ENCODE measurements at regions not wholly inside any gene's neighbourhood (a gene's known extent, or its start where the extent isn't known, plus 50 kb on each side); places are given as distances from the start of the nearest gene placed in this dataset.

DNA sequence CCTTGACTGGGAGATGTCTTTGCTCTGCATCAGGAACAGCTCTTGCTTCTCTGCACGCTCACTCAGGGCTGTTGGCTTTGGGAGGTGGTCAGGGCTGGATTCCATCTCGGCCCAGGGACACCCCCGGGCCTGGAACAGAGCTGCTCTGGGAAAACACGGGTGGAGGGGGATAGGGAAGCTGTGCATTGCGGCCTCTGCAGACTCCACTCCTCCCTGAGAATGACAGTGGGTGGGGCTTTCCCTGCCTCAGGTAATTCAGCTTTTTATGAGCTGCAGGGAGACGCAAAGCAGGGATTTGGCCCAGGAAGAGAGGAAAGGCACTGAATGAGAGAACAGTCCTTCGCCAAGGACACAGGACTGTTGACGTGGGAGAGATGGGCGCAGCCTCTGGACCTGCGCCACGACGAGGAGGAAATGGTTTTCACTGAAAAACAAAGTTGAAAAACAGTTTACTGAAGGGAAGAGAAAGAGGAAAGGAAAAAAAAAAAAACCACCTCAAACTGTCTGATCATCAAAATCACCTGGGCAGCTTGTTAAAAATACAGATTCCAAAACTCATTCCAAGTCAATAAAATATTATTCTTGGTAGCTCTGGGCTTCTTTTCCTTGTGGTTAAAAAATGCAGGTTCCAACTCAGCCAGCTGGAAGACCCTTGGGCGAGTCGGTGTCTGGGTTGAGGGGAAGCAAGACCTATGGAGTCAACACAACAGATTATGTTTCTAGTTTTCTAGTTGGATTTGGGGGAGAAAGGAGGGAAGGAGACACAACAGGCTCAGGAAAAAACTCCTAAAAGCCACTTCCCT is 194.0 kb downstream of the ZFP36L2 start:
- DNase-seq (ENCODE audit: low spot score): no peak

DNA sequence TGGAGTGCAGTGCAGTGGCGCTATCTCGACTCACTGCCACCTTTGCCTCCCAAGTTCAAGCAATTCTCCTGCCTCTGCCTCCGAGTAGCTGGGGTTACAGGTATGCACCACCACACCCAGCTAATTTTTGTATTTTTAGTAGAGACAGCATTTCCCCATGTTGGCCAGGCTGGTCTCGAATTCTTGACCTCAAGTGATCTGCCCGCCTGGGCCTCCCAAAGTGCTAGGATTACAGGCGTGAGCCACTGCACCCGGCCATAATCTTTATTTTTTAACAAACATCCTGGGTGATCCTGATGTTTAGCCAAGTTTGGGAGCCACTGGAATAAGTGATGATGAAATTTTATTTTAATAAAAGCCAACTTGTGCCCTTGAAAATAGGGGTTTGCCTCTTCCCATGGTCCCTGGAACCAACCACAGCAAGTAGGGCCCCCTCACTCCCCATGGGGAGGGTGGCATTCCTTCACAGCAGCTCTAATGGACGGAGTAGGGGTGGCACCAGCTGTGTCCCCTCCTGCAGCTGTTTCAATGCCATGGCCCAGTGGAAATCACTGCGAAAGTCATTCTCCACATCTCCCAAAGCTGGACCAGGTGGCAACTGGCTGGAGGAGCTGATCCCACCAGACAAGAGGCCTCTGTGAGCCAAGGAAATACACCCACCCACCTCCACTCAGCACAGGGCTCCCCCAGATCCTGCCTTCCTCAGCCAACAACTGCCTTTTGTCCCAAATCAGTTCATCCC is 194.8 kb downstream of the ZFP36L2 start:
- DNase-seq (ENCODE audit: low spot score): no peak

DNA sequence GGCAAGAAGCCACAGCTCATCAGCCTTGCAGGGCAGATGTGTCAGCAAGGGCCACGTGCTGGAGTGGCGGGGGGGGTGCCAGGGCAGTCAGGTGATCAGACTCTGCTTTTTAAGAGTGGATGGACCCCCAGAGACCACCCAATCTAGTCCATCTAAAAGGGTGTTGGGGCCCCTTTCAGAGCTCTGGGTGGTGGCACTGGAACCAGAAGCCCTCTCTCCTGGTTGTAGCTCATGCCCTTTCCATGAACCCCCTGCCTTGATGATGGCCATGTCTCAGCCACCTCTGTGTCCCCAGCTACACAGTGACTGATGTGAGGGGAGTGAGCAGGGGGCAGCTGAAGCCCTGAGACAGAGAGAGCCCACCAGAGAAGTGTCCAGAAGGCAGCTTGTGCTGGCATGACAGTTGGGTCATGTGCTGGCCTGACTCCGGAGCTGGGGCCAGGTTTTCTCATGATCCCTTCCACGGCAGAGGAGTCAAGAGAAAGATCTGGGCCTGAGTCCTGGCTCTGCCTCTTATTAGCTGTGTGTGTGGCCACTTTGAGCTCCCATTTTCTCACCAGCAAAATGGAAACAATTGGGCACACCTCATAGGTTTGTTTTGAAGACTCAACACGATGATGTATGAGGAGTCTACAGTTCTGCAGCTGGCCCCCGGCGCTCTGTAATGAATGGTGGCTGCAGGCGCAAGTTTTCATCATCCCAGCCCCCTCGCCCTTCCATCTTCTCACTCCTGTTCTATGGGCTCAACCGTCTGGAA is 195.7 kb downstream of the ZFP36L2 start:
- no peak for DNase-seq (ENCODE audit: low spot score)

DNA sequence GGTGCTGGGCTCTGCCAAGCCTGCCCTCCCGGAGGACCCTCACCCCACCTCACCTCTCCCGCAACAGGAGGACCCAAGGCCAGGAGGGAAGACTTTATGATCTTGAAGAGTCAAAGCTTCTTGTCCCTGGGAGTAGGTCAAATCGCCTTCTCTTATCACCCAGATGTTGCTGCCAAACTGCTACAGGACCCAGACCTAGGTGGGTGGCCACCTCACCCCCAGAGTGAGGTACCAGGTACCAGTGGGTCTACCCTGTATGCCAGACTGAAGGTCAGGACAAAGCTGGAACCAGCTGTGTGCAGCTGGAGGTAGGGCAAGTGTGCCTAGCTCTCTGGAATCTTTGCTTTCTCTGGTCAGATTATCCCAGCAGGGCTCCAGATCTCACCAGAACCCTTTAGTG is 197.2 kb downstream of the ZFP36L2 start:
- no peak for DNase-seq (ENCODE audit: low spot score)

- DNase-seq (ENCODE audit: low spot score): no peak
These were observed 198.2 kb downstream of the ZFP36L2 start for GRCh38 chr2:43028188-43028587.

- DNase-seq (ENCODE audit: low spot score): peak; percentile 45
These were observed 199.1 kb downstream of the ZFP36L2 start for GRCh38 chr2:43027097-43027873.

DNA sequence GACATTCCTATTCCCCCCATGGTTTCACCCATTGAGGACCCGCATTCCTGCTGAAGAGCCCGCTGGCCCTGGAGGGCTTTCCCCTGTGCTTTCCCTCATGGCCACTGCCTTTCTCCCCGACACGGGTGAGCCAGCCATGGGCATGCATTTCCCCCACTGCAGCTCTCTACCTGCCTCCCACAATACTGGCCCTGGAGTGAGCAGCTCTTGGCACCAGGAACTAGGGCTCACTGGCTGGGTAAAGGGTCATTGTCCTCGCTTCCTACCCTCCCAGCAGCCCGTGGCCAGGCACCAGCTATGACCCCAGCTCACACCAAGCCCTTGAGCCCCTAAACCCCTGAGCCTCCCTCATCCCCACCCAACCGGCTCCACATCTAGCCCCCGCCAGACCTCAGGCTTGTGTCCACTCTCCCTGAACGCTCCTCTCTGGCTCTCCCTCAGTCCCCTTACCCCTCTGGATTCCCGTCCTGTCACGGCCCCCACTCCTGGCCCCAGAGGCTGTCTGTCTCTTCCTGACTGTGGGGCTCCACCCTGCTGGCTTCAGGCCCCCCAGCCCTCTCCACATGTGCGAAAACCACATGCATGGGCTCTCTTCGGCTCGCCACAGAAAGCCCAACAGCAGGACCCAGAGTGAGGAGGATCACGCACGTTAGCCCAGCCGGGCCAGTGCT is 199.8 kb downstream of the ZFP36L2 start:
- no peak for DNase-seq (ENCODE audit: low spot score)

- no peak for DNase-seq (ENCODE audit: low spot score)
These were observed 200.6 kb downstream of the ZFP36L2 start for GRCh38 chr2:43025709-43026295.

DNA sequence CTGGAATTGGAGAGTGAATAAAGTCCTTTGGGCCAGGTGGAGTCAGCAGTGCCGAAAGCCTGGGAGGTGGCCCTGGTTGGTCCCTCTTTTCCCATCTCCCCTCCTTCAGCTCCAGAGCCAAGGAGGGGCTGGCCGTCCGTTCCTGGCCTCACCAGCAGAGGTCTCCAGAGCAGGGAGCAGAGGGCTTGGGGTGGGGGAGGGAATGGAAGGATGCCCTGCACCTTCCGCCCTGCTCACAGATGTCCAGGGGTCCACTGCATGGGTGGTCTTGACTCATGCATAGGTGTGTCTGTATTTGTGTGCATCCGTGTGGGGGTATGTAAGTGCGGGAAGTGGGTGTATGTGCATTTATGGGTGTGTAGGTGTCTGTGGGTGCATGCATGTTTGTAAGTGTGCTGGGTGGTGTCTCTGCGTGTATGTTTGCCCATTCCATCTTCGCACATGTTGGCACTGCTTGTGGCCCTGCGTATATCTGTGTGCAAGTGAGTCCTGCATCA is 201.8 kb downstream of the ZFP36L2 start:
- peak; percentile 87 for DNase-seq (ENCODE audit: low spot score)

GRCh38 chr2:43023791-43024514 is 202.5 kb downstream of the ZFP36L2 start:
- no peak for DNase-seq (ENCODE audit: low spot score)

DNA sequence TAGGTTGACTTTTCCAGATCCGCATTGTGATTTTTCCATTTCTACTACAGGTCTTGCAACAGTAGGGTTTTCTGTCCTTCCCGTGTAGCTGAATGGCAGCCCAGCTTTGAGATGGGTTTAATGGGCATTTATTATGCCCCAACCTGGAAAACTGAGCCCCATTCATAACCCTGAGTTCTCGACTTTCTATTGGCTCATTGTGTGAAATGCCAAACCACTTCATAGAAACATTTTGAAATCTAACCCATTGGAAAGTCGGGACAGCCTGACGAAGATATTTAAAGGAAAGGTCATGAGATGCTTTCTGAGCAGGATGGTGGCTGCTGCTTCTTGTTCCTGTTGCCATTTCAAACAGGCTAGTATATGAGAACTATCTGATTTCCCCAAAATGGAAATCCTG is 203.5 kb downstream of the ZFP36L2 start:
- no peak for DNase-seq (ENCODE audit: low spot score)

GRCh38 chr2:43021791-43022509 is 204.5 kb downstream of the ZFP36L2 start:
- DNase-seq (ENCODE audit: low spot score): no peak

- no peak for DNase-seq (ENCODE audit: low spot score)
These were observed 205.3 kb downstream of the ZFP36L2 start for GRCh38 chr2:43020990-43021669.

DNA sequence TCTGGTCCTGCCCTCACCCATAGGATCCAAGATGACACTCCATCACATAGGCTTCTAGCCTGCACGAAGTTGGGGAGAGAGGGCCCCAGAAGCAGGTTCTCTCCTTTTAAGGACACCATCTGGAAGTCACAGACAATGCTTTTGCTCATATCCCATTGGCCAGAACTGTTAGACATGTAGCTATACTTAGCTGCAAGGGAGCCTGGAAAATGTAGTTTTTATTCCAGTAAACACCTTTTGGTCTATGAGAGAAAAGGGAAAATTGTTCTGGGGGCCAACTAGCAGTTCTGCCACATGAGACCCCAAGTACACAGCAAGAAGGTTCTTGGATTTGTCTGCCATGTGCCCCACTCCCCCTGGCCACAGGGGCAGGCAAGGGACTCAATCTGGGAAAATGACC is 206.1 kb downstream of the ZFP36L2 start:
- DNase-seq (ENCODE audit: low spot score): no peak

- no peak for DNase-seq (ENCODE audit: low spot score)
These were observed 206.7 kb downstream of the ZFP36L2 start for GRCh38 chr2:43019536-43020183.

DNA sequence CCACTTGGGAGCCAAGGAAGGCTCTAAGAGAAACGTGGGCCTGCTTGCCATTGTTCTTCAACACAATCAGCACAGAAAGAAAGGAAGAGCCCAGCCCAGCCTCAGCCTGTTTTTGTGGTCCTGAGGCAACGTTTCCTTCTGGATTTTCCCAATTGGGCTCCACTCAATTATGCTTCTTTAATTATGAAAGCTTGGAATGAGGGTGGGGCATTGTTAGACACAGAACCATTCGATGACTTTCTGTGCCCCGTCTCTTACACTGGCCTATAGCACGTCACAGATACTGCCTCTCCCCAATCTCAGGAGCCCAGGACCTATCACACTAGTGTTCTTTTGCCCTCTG is 207.4 kb downstream of the ZFP36L2 start:
- no peak for DNase-seq (ENCODE audit: low spot score)

- DNase-seq (ENCODE audit: low spot score): peak; percentile 93
These were observed 208.0 kb downstream of the ZFP36L2 start for GRCh38 chr2:43018179-43019024.
